ENCODE measurements at regions not wholly inside any gene's neighbourhood (a gene's known extent, or its start where the extent isn't known, plus 50 kb on each side); places are given as distances from the start of the nearest gene placed in this dataset.

GRCh38 chr9:90114641-90115425 lies 510.0 kb downstream of the GADD45G start:
- Histone ChIP-seq H3K27ac (no peak overlapping the region), H3K9me3 (no peaks in the 10 kb centered on the region), H3K36me3 (no peaks in the 10 kb centered on the region), H3K27me3 (peaks cover 0 to 8% of the 10 kb centered on the region in 2 donors), H3K4me1 (no peaks in the 10 kb centered on the region), H3K4me3 (no peak overlapping the region)
- no peak for DNase-seq (ENCODE audit: low spot score in 2 of 2)
- no peak for TF ChIP-seq POLR2AphosphoS5 (IDR thresholded peaks at IDR 0.05)
- intact Hi-C loops (cut with DNase I; ENCODE audit: low total_unique reads): loop anchor here (5.0 kb wide), 1 partner anchor 722 kb away; no protein-coding TSS in a partner anchor

DNA sequence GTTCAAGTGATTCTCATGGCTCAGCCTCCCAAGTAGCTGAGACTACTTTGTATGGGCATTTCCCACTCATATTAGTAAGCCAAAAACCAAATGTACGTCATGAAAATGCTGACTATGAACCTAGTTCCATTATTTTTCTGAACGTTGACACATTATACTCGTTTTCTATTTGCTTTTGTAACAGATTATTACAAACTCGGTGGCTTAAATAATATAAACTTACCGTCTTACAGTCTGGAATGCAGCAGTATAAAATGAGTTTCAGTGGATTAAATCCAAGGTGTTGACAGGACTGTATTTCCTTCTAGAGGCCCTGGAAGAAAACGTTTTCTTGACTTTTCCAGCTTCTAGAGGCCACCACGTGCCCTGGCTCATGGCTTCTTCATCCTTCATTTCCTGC lies 517.0 kb downstream of the GADD45G start:
- Histone ChIP-seq H3K36me3 (no peaks in the 10 kb centered on the region), H3K4me3 (no peak overlapping the region), H3K4me1 (no peaks in the 10 kb centered on the region), H3K9me3 (no peaks in the 10 kb centered on the region), H3K27me3 (peaks cover 0 to 4% of the 10 kb centered on the region in 2 donors), H3K27ac (no peak overlapping the region)
- DNase-seq (ENCODE audit: low spot score in 2 of 2): no peak
- intact Hi-C loops (cut with DNase I; ENCODE audit: low total_unique reads): no loop called here
- TF ChIP-seq, protein P1, sequence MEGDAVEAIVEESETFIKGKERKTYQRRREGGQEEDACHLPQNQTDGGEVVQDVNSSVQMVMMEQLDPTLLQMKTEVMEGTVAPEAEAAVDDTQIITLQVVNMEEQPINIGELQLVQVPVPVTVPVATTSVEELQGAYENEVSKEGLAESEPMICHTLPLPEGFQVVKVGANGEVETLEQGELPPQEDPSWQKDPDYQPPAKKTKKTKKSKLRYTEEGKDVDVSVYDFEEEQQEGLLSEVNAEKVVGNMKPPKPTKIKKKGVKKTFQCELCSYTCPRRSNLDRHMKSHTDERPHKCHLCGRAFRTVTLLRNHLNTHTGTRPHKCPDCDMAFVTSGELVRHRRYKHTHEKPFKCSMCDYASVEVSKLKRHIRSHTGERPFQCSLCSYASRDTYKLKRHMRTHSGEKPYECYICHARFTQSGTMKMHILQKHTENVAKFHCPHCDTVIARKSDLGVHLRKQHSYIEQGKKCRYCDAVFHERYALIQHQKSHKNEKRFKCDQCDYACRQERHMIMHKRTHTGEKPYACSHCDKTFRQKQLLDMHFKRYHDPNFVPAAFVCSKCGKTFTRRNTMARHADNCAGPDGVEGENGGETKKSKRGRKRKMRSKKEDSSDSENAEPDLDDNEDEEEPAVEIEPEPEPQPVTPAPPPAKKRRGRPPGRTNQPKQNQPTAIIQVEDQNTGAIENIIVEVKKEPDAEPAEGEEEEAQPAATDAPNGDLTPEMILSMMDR (IDR thresholded peaks at IDR 0.05): no peak
- TF ChIP-seq POLR2A (IDR thresholded peaks at IDR 0.05) (no peak), POLR2AphosphoS5 (IDR thresholded peaks at IDR 0.05) (no peak)

DNA sequence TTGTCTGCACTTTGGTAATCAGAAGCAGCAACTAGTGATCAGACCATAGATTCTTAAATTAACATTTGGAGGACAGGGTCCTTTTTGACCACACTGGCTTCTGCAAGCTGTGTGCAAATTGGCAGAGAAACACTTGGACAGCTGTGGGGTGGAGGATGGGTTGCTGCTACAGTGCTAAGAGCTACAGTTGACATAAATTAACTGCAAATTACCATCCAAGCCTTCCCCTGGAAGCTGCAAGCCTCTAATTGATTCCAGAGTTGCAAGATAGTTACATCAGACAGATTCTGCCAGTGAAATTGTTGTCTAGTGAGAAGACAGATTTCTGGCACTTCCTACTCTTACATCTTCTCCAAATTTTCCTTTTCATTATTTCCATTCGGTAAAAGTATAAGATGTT lies 517.7 kb downstream of the DIRAS2 start:
- intact Hi-C loops (cut with DNase I; ENCODE audit: low total_unique reads): no loop called here
- H3K27me3 ChIP-seq: peaks cover 0 to 4% of the 10 kb centered on the region in 2 donors
- TF ChIP-seq, protein P1 (IDR thresholded peaks at IDR 0.05): no peak
- TF ChIP-seq POLR2AphosphoS5 (IDR thresholded peaks at IDR 0.05) (no peak), POLR2A (IDR thresholded peaks at IDR 0.05) (no peak)
- no peaks in the 10 kb centered on the region for H3K4me1 ChIP-seq
- H3K36me3 ChIP-seq: no peaks in the 10 kb centered on the region
- DNase-seq (ENCODE audit: low spot score in 2 of 2): no peak
- H3K9me3 ChIP-seq: no peaks in the 10 kb centered on the region
- no peak overlapping the region for H3K27ac ChIP-seq
- H3K4me3 ChIP-seq: no peak overlapping the region

GRCh38 chr9:90127923-90128322 lies 514.7 kb downstream of the DIRAS2 start:
- H3K27ac ChIP-seq: no peak overlapping the region
- H3K4me3 ChIP-seq: no peak overlapping the region
- H3K36me3 ChIP-seq: no peaks in the 10 kb centered on the region
- no peaks in the 10 kb centered on the region for H3K9me3 ChIP-seq
- intact Hi-C loops (cut with DNase I; ENCODE audit: low total_unique reads): no loop called here
- no peaks in the 10 kb centered on the region for H3K4me1 ChIP-seq
- TF ChIP-seq POLR2AphosphoS5 (IDR thresholded peaks at IDR 0.05) (no peak), POLR2A (IDR thresholded peaks at IDR 0.05) (no peak)
- TF ChIP-seq, protein P1 (IDR thresholded peaks at IDR 0.05): no peak
- peaks cover 0 to 4% of the 10 kb centered on the region in 2 donors for H3K27me3 ChIP-seq
- no peak for DNase-seq (ENCODE audit: low spot score in 2 of 2)

- no peak overlapping the region for H3K27ac ChIP-seq
- peaks cover 0 to 4% of the 10 kb centered on the region in 2 donors for H3K27me3 ChIP-seq
- no peaks in the 10 kb centered on the region for H3K36me3 ChIP-seq
- no peaks in the 10 kb centered on the region for H3K4me1 ChIP-seq
- DNase-seq (ENCODE audit: low spot score in 2 of 2): no peak
- intact Hi-C loops (cut with DNase I; ENCODE audit: low total_unique reads): no loop called here
- TF ChIP-seq POLR2A (IDR thresholded peaks at IDR 0.05): no peak
- TF ChIP-seq POLR2AphosphoS5 (IDR thresholded peaks at IDR 0.05): no peak
- TF ChIP-seq, protein P1 (IDR thresholded peaks at IDR 0.05): no peak
- no peak overlapping the region for H3K4me3 ChIP-seq
- no peaks in the 10 kb centered on the region for H3K9me3 ChIP-seq
Observed at GRCh38 chr9:90128587-90129190, 513.9 kb downstream of the DIRAS2 start.

All from breast epithelium (tissue), 4 donors.